Right ventricle myocardium inferior (tissue), 1 donor: ENCODE measurements at regions not wholly inside any gene's neighbourhood (a gene's known extent, or its start where the extent isn't known, plus 50 kb on each side); places are given as distances from the start of the nearest gene placed in this dataset.
A peak's percentile ranks its signal among the peaks of the same experiment; 100 is the strongest.
"Not testable (repeated sequence)": the region's sequence is repeated elsewhere in the genome, so short reads cannot be mapped to it uniquely, and the experiment has no call there.

ENCODE experiments used
- ATAC-seq: fragments of 200-7000 bp; cut with Tn5 transposase; one replicate; pipeline ENCODE4 v1.9.1; 2020; ENCODE audit warnings: mild to moderate bottlenecking, moderate library complexity
- DNase-seq: peaks from one replicate; pipeline ENCODE4 v3.0.0; 2021; ENCODE audit errors: missing footprints
- intact Hi-C: fragments of 100-400 bp; cut with DNase I; formaldehyde crosslinking; loops from one replicate; pipeline ENCODE4 v1.11.0; 2022
- donor health status: DM: no; HTN: yes; CAD: no; lungs with severe emphysema.

DNA sequence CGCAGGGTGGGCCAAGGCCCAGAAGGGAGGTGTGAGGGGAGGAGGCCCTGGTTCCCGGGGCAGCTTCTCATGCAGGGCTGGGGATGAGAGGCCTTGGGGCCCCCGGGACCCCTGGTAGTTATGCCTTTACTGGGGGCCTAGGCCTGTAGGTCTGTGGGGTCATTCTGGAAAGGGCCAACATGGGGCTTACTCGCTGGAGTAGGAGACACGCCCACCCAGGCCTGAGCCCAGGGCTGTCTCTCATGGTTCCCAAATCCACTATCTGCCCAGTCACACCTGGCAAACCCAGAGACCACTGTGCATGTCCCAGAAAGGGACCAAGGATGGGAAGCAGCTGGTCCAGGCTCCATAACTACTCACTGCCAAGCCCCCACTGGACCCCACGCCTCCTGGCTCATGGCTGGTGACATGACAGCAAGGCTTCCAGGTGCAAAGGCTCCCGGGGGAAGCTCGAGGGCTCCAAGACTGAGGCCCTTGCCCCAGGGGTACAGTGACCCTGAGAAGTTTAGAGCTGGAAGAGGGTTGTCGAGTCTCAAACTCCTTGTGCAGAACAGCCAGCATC lies 64.2 kb upstream of the ATP12A start:
- ATAC-seq (no peak), DNase-seq (no peak)
- intact Hi-C loops = no loop called here

DNA sequence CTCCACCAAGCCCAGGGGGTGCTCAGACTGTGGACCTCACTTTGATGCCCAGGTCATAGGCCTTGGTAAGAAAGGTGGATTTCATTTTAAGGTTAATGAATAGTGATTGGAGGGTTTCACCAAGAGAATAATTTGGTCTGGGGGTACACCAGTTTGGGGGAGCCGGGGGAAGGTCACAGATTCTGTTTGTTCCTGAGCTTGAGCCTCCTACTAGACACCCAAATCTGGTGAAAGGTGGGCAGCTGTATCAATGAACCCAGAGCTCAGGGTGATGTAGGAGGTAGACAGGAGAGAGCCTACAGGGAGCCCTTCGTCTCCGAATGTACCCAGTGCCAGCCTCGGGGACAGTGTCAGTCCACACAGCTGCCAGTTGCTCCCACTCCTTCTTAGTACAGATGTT lies 63.7 kb upstream of the ATP12A start:
- no peak for DNase-seq
- intact Hi-C loops = no loop called here
- ATAC-seq = no peak

DNA sequence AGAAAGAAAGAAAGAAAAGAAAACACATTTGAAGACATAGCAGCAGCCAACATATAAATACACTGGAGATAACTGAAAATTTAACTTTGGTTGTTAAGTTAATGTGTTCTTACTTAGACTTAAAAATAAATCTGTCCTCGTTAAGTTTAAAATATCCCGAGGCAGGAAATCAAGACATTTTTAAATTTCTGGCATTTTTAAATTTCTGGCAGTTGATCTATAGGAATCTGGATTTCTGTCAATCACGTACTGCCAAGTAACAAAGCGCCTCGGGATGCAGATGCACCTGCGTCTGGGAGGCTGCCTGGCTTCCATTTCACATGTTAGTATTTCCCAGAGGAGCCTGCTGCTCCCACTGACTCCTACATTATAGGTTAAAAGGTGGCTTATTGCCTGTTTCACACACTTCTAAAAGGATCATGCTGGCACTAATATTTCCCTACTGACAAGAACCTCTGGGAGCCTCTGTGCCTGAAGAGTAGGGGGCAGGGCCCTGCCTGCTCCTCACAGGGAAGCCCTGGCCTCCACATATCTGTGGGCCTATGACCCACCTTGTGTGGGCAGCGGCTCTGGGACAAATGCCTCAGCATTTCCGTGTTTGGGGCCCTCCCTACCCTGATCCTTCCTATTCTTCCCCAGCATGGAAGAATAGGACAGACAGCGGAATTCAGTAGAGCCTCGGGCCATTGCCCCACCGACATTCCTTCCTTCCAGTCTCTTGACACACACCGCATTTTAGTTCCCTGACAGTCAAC lies 62.8 kb upstream of the ATP12A start:
- ATAC-seq (no peak), DNase-seq (no peak)
- intact Hi-C loops = no loop called here

DNA sequence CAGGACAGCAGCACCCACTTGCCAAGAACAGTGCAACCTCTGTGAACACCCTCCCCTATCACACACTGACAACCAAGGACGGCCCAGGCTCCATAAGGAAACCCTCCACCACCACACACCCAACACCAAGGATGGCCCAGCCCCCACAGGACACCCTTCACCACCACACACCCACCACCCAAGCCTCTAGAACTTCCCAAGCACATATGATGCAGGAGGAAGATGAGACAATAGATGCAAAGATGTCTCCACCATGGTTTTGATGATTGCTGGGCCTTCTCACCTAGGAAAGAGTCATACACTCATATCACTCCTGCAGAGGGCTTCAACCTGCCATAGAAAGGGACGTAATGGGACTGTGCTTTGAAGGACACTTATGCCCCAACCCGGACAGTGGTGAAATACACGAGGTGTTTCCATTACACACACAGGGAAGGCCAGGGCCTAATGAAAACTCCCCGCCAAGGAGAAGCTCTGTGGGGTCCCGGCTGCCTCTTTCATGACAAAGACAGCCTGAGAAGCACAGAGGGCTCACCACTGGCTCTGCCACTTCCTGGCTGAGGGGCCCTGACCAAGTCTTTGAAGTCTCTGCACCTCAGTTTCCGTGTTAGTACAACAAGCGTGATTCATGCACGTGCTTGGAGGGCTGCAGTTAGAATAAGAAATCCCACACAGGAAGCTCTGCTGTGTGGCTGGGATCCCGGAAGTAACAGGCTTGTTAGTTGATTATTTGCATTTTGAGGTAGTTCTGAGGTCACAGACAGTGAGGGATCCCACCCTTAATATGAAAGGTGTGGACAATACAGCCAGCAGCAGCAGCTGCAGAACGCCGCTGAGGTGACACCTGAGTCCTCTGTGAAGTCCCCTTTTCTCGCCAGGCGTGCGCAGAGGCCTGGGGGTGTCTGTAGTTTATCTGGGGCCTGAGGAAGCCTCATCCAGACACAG lies 61.9 kb upstream of the ATP12A start:
- ATAC-seq (no peak), DNase-seq (no peak)
- intact Hi-C loops = no loop called here

DNA sequence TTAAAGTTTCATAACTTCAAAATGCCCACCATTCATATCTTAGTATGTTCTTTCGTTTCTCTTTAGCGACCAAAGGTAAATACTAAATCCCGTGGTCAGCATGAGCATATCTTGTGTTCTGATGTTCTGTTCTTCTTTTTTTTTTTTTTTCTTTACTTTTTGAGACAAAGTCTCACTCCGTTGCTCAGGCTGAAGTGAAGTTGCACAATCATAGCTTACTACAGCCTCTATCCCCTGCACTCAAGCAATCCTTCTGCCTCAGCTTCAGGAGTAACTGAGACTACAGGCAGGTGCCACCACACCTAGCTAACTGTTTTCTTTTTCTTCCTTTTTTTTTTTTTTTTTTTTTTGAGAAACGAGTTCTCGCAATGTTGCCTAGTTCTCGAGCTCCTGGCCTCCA lies 60.9 kb upstream of the ATP12A start:
- no peak for DNase-seq
- intact Hi-C loops = no loop called here

DNA sequence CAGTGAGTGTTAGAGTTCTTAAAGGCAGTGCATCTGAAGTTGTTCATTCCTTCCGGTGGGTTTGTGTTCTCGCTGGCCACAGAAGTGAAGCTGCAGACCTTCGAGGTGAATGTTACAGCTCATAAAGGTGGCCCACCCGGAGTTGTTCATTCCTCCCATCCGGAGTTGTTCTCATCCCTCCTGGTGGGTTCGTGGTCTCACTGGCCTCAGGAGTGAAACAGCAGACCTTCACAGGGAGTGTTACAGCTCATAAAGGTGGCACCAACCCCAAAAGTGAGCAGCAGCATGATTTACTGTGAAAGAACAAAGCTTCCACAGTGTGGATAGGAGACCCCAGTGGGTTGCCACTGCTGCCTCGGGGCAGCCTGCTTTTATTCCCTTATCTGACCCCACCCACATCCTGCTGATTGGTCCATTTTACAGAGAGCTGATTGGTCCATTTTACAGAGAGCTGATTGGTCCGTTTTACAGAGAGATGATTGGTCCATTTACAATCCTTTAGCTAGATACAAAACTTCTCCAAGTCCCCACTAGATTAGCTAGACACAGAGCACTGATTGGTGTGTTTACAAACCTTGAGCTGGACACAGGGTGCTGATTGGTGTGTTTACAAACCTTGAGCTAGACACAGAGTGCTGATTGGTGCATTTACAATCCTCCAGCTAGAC lies 57.6 kb upstream of the ATP12A start:
- ATAC-seq, DNase-seq, intact Hi-C loops: not testable (repeated sequence)

More for the DNA sequence above, 60.9 kb upstream of the ATP12A start:
- ATAC-seq = no peak

DNA sequence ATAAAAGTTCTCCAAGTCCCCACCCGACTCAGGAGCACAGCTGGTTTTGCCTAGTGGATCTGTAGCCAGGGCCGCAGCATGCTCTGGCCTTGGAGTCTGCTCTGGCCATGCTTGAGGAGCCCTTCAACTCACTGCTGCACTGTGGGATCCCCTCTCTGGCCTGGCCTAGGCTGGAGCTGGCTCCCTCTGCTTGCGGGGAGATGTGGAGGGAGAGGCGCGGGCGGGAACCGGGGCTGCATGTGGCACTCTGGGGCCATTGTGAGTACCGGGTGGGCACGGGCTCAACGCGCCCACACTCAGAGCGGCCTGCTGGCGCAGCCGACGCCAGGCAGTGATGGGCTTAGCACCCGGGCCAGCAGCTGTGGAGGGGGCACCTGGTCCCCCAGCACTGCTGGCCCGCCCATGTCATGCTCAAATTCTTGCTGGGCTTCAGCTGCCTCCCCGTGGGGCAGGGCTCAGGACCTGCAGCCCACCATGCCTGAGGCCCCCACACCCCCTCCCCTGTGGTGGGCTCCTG lies 57.0 kb upstream of the ATP12A start:
- DNase-seq (no peak), ATAC-seq (no peak)
- intact Hi-C loops = no loop called here

DNA sequence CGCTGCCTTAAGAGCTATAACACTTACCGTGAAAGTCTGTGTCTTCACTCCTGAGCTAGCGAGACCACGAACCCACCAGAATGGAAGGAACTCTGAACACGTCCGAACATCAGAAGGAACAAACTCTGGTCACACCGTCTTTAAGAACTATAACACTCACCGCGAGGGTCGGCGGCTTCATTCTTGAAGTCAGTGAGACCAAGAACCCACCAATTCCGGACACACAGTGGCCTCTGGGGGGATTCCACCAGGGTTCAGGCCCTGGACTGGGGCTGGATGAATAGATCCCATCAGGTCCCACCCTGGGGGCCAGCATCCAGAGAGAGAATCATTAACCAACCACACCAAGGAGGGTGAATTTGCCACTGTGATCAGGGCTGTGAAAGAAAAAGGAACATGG lies 55.8 kb upstream of the ATP12A start:
- intact Hi-C loops = no loop called here
- no peak for ATAC-seq
- DNase-seq = no peak

DNA sequence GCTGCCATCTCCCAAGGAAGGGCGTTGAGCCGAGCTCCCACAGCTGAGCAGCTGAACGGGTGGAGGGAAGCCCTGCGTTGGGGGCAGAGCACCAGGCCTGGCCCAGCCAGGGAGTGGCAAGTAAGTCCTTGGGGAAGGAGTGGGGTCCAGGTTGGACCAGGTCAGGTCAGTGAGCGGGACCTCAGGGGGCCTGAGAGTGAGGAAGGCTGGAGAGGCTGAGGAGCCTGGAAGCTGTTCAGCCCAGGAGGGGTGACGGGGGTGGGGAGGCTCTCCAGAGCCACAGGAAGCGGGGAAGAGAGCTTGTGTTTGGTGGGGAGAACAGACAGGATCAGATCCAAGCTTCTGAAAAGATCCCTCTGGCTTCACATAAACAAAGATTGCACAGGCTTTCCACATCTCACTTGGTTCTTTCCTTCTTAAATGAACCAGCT lies 55.4 kb upstream of the ATP12A start:
- no peak for DNase-seq
- intact Hi-C loops = no loop called here
- peak; percentile 50 for ATAC-seq

DNA sequence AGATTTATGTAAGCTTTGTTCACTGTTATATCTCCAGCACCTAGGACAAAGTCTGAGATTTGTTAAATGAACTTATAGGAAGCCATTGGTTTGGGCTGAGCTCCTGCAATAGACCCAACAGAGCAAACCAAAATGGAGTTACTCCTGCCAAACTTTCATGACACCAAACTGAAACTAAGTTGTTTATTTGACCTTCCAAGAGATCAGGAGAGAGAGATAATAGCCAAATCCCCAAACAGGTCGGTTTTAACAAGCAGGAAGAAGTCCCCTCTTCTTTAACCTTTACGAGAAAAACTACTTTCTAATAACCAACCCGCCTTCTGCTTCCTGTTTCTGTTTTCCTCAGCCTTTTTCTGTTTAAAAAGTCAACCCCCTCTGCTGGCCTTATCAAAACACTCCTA lies 54.9 kb upstream of the ATP12A start:
- intact Hi-C loops = no loop called here
- no peak for ATAC-seq
- no peak for DNase-seq

DNA sequence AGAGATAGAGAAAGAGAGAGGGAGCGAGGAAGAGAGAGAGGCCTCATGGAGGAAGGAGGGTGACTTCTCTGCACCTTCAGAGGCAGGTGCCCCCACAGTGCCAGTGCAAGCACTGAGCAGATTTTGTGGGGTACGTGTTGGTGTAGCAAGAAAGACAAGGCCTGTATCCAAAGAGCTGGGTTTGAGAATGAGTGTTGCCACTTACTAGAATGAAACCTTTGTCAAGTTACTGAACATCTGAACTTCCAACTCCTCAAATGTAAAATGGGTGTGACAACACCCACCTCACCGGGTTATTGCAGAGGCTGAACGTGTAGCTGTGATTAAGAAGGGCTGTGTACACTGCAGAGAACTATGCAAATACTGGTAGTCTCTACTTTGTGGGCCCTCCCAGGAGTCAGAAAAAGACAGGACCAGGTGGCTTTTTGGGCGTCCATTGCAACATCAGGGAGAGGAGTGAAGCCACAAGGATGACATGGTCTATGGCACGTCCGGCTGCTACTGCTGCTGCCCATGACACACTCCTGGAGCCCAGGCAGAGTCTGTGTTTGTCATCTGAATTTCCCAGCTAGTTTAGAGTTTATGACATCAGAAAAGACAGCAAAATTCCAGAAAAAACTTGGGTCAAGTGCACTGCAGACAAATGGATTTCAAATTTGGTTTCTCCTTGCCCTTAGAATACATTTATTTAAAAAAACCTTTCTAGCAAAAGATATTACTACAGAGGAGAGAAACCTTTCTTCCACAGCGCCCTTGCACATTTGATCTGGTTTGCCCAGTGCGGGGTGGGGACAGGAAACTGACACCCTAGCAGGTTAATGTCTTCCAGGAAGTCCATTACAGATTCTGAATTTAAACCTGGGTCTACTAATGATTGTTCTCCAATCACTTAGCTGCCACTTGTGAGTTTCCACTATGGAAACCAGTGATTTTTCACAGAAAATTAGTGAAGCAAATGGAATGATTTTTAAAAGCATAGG lies 54.0 kb upstream of the ATP12A start:
- no peak for ATAC-seq
- no peak for DNase-seq
- intact Hi-C loops = no loop called here

DNA sequence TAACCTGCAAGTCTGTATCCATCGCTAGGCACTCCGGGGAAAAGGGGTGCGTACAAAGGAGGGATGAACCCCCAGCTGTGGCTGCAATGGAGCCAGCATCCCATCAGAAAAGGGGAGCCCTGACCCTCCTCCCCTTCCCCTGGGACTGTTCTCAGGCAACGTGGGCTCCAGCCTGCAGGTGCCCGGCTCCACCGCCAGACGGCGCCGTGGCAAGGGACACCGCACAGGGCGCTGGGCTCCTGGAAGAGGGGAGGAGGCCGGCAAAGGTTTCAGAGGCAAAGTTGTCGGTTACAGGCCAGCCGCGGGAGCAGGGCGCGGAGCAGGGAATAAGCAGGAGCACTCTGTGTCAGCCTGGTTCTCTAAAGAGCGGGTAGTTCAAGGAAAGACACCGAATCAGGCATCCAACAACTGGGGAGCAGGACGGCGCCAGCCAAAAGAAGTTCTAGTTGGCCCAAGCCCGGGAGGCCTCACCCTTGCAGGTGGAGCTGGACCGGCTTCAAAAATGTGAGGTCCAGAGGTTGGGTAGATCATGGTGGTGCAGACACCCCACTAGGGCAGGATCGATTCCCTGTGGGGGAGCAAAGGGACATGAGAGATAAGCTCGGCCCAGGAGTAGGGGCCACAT lies 53.0 kb upstream of the ATP12A start:
- intact Hi-C loops = no loop called here
- ATAC-seq (no peak), DNase-seq (no peak)

DNA sequence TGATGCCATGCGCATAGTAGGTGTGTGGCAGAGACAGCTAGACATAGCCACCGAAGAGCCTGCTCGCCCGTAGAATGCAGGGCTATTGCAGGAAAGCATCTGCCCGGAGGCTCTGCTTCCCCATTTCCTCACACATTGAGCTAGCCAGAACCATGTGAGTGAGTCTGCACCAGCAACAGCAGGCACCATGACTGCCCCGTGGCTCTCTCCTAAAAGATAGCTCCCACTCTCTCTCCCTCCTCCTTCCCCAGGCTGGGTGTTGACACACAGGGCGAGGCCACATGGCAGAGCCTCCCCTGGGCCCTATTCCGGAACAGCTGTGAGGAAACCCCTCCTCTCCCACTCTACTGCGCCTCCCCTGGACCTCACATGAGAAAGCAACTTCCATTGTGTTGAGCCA lies 52.3 kb upstream of the ATP12A start:
- intact Hi-C loops = no loop called here
- ATAC-seq = no peak
- DNase-seq = no peak

DNA sequence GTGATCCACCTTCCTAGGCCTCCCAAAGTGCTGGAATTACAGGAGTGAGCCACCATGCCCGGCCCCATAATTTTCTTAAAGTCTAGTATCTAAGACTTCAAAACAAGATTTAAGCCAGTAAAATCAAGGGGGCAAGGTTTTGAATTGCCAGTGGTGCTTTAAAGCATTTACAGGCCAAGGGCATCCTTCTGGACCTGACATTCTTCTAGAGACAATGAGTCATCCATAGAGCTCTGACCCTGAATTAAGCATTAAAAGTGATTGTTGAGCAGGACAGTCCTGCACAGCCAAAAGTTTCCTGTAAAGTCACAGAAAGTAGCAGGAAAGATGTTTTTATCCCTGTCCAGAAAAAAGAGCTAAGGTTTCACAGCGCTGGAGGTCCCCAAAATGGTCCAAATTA lies 50.9 kb upstream of the ATP12A start:
- ATAC-seq = no peak
- intact Hi-C loops = no loop called here
- no peak for DNase-seq

DNA sequence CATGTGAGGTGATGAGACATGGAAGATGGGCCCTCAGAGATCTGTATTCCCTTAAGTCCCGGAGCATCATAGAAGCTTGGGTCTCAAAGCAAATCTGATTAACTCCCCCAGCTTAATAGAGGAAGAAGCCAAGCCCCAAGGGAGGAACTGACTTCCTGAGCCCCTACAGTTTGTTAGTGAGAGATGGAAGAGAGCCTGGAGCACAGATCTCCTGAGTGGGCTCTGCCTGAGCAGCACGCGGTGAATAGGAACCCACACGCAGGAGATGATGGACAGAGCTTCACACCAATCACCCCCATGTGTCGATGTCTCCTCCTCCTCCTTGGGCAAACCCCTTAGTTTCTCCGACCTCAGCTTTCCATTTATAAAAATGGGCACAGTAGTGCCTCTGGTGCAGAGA lies 50.1 kb upstream of the ATP12A start:
- ATAC-seq = no peak
- DNase-seq = no peak
- intact Hi-C loops = no loop called here
